AG09309 (cell line): ENCODE measurements at regions not wholly inside any gene's neighbourhood (a gene's known extent, or its start where the extent isn't known, plus 50 kb on each side); places are given as distances from the start of the nearest gene placed in this dataset.

Source experiments
- DNase-seq: peaks from one replicate; pipeline ENCODE4 v3.0.0-alpha.2; 2010; ENCODE audit warnings: low read depth
- H3K4me3 ChIP-seq: 2 replicates; pipeline ENCODE4 v1.5.1; 2011; ENCODE audit warnings: mild to moderate bottlenecking, low read depth, low read length, moderate library complexity; ENCODE audit not compliant: control insufficient read depth
- TF ChIP-seq, protein P1 (sequence below): IDR thresholded peaks from 2 replicates; pipeline ENCODE4 v1.5.1; 2011; ENCODE audit warnings: mild to moderate bottlenecking, low read depth, low read length, inconsistent platforms; ENCODE audit not compliant: insufficient read depth, control insufficient read depth; ENCODE audit errors: missing control alignments

DNA sequence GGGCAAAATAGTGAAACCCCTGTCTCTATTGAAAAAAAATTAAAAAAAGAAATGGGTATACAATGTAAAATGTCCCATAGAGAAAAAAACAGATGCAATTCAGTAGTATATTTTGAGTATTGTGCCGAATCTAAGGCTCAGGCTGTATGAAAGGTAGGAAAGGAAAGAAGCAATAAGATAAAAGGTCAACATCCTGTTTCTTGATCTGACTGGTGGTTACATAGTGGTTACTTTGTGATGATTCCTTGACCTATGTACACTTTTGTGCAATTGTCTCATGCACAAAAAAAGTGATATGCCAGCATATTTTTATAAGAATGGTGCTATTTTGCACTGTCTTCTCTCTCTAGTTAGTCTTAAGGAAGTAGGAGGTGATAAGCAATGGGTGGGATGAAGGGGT lies 1333.7 kb upstream of the TMEFF2 start:
- DNase-seq: no peak
- no peak overlapping the region for H3K4me3 ChIP-seq
- TF ChIP-seq, protein P1, sequence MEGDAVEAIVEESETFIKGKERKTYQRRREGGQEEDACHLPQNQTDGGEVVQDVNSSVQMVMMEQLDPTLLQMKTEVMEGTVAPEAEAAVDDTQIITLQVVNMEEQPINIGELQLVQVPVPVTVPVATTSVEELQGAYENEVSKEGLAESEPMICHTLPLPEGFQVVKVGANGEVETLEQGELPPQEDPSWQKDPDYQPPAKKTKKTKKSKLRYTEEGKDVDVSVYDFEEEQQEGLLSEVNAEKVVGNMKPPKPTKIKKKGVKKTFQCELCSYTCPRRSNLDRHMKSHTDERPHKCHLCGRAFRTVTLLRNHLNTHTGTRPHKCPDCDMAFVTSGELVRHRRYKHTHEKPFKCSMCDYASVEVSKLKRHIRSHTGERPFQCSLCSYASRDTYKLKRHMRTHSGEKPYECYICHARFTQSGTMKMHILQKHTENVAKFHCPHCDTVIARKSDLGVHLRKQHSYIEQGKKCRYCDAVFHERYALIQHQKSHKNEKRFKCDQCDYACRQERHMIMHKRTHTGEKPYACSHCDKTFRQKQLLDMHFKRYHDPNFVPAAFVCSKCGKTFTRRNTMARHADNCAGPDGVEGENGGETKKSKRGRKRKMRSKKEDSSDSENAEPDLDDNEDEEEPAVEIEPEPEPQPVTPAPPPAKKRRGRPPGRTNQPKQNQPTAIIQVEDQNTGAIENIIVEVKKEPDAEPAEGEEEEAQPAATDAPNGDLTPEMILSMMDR: no peak

DNA sequence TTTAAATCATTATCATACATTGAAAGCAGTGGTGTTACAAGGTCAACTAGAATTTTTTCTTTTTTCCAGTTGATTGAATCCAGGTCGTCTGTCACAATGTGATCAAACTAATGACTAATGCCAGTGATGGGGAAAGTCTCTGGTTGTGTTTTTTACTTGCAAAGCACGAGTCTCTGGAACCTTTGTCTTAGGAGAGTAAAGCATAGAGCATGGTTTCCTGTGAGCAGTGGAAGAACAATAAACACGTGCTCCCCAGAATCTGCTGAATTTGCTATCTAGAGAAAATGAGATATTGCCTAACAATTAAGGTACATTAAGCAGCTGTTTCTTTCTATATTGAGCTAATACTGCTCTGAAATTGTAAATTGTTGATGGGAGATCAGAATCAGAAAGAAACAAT lies 1332.4 kb upstream of the TMEFF2 start:
- no peak overlapping the region for H3K4me3 ChIP-seq
- TF ChIP-seq, protein P1: no peak
- no peak for DNase-seq

DNA sequence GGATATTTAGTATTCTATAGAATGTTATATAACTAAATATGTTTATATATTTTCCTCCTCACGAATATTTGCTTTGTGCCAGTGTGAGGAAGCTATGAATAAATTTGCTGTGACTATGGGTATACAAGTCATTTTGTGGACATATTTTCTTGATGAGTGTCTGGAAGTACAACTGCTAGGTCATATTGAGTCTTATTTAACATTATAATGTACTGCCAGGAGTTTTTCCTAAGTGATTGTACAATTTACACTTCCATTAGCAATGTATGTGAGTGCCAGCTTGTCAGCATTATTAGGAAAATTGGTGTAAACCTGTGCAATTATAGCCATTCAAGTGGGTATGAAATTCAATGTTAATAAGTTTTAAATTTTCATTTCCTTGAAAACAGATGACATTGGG lies 1328.9 kb upstream of the TMEFF2 start:
- TF ChIP-seq, protein P1: no peak
- no peak for DNase-seq
- no peak overlapping the region for H3K4me3 ChIP-seq

DNA sequence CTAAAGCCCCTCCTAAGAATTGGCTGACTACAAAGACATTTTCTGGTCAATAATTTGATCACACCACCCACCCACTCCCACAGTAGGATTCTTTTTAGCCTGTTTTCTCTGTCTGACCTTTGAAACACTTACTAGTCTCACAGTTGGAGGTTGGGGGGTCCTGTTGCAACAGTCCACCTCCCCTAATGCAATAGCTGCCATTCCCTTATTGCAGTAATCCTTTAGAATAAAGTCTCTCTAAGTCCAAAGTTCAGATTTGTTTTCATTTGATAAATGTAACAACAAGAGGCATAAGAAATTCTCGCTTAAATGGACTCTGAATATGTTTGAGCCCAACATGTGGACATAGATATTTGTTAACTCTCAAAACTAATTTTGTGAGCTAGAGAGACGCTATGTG lies 1326.8 kb upstream of the TMEFF2 start:
- H3K4me3 ChIP-seq: no peak overlapping the region
- DNase-seq: no peak
- TF ChIP-seq, protein P1: no peak

DNA sequence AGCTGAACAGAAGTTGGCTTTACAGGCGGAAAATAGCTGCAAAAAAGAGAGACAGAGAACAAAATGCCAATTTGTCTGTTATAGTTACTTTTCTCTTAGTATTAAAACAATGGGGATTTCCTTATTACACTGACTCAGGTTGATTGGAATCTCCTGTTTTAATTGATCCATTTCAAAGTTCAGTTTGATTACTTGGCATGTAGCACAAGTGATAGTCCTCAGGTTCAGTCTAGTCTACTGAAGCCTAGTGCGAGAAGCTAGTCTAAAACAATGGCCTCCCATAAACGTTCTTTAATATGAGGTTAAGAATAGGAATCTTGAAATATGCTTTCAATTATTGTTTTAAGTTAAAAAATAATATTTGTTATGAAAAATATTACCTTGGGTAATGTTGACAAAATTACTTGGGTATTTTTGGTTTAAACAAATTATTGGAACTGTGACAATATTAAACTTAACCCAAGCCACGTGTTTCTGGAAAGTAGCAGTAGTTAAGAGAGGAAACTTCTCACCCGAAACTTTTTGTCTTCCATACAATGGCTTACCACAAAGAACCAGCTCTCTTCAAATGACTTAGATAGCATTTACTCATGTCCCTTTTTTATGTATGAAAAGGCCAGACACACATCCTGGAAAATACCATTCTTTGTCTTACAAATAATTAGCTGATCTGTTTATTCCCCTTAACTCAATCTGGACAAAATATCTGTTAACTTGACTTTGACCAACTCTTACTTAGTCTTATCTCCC lies 1326.2 kb upstream of the TMEFF2 start:
- no peak for DNase-seq
- H3K4me3 ChIP-seq: no peak overlapping the region
- TF ChIP-seq, protein P1: no peak

DNA sequence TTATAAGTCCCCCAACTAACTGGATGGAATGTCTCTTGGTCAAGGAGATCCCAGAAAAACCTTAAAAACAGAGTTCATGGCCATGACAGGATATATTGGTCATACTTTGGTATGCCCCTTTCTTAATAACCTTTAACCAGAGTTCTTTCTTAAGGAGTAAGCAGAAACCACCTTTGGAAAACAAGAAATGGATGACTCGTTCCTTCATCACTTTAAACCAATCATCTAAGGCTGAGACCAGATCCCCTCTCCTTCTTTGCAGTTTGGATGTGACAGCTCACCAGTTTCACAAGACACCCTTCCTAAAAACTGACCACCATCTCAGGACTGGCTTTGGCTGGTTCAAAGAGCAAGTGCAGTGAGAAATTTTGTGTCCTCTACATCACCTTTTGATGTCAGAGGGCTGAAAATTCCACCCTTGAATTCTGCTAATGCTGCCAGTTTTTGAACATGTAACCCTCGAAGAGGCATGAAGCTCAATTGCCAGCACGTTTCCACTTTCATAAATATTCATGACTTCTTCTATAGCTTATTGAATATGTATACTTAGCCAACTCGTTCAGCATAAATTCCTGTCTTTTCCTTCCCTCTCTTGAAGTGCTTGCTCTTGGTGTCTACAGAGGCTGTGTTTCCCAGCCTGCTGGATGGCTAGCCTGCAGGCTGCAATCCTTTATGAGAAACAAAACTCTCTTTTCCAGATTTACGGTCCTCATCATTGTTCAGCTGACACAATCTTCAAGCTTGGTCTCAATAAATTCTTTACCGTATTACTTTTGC lies 1323.5 kb upstream of the TMEFF2 start:
- H3K4me3 ChIP-seq: no peak overlapping the region

More for the DNA sequence above, 1323.5 kb upstream of the TMEFF2 start:
- peak; percentile 57 for DNase-seq
- TF ChIP-seq, protein P1: no peak
